HG02943 (cell line): ENCODE measurements at regions not wholly inside any gene's neighbourhood (a gene's known extent, or its start where the extent isn't known, plus 50 kb on each side); places are given as distances from the start of the nearest gene placed in this dataset.
"Not testable (repeated sequence)": the region's sequence is repeated elsewhere in the genome, so short reads cannot be mapped to it uniquely, and the experiment has no call there.

Source experiments
- ATAC-seq: cut with Tn5 transposase; IDR thresholded peaks from one replicate; pipeline ENCODE4 v1.9.1; 2021; ENCODE audit warnings: mild to moderate bottlenecking, low read depth, moderate library complexity; ENCODE audit not compliant: unreplicated experiment

DNA sequence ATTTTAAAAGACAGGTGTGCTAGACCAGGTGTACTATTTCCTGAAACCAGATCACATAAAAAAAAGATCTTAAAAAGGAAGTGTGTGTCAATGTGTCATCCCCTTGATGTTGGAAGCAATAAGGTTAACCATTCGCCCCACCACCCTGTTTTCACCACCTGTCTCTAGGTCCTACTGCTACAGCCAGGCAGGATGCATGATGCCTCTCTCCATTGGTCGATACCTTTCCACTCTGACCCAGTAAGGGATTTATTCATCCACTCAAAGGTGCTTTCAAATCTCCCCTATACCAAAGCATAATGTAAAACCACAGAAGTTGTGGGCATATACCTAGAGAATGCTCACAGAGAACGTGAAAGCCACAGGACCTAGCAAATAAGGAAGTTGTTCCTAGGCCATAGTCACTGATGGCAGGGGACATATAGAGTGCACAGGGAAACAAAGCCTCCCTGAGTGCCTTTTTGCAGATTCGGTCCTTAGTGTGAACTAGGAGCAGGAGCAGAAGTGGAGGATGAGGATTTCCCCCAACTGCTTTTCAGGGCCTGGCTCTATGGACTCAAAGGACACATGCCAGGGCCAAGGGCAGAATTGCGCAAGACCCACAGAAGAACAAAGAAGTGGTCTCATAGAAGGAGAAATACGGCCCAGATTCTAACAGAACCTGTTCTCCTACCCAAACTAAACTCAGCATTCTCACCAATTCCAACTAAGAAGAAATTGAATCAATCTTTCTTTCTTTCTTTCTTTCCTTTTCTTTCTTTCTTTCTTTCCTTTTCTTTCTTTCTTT, 631.5 kb upstream of the NRP1 start:
- ATAC-seq: no peak

DNA sequence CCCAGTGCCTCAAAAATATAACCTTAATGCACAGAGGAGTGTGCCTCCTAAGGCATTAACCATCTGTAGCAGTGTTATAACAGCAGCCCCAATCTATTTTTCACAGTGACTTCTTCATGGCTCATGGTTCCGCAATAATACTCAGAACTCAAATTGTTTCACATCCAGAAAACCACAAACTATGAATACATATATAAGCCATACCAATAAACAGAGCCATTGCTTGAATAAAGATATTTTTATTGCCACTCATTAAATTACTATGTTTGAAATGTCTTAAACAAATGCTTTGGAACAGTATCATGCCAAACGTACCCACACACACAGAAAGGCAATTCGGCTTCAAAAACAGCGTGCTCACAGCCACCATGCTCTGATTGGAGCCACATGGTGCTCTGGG, 629.3 kb upstream of the NRP1 start:
- ATAC-seq: no peak

DNA sequence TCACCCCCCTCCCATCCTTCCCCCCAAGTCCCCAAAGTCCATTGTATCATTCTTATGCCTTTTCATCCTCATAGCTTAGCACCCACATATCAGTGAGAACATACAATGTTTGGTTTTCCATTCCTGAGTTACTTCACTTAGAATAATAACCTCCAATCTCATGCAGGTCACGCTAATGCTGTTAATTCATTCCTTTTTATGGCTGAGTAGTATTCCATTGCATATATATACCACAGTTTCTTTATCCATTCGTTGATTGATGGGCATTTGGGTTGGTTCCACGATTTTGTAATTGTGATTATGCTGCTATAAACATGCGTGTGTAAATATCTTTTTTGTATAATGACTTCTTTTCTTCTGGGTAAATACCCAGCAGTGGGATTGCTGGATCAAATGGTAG, 621.9 kb upstream of the NRP1 start:
- ATAC-seq: not testable (repeated sequence)

DNA sequence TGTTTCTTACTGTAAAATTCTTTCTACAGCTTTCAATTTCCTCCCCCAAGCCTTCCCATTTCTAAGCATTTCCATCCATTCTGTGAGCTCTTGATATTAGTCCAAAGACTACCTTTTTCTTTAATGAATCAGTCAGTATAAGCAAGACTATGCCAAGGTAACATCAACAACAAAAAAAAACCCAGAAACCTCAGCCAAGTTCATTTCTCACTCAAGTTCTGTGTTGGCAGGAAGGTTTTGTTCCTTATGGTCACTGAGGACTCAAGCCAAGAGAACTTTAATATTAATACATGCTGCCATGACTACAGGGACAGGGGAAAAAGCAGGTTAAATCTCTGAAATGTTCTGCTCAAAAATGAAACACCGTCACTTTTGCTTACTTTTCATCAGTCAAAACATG, 621.2 kb upstream of the NRP1 start:
- no peak for ATAC-seq

DNA sequence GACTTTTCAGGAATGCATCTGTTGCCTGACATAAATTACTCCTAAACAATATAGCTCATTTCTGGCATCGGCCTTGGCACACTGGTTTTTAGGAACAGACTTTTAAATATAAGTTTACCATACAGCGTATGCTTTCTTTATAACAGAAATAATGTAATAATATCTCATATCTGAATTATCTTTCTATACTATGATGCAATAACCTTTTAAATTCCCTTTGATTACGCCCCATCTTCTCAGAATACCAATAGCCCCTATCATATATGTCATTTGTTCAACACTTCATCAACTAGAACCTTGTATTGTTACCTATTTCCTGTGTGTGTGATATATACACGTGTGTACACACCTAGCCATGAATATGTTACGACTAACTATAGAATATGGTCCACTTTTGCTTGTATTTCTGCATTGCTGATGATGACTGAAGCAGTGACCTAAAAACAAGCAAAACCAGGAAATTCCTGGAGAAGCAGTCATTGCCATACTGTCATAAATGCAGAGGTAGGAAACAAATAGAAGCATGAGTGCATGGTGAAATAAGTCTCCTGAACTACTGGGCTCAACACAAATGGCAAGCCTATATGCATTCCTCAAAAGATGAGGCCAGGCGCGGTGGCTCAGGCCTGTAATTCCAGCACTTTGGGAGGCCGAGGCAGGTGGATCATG, 618.4 kb upstream of the NRP1 start:
- ATAC-seq: no peak

DNA sequence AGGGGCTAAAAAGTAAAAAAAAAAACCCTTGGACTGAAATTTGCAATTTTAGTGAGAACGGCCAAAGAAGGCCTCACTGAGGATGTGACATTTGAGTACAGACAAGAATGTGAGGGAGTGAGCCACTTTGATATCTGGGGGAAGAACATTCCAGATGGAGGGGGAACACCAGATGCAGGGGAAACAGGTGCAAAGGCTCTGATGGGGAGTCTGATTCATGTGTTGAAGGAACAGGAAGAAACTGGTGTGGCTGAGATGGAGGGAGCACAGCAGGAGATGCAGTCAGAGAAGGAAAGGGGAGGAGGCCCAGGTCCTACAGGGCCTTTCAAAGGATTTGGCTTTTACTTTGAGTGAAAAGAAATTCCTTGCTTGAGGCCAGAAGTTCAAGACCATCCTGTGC, 615.7 kb upstream of the NRP1 start:
- ATAC-seq: no peak

DNA sequence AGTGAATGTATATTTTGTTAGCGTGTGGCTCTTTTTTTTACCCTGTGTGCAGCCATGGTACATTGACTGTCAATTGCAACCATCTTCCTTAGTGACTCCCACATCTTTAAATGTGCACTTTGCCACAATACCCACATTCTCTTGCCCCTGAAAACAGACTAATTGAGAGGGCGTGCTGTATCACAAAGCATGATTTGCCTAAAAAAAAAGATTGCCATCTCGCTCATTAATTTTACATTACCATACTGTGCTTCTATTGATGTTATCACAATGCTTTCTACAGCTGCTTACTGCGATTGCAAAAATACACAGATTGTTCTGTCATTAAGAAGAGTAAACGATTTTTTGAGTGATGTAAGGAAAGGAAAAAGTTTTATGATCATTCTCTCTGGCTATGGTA, 613.1 kb upstream of the NRP1 start:
- no peak for ATAC-seq

DNA sequence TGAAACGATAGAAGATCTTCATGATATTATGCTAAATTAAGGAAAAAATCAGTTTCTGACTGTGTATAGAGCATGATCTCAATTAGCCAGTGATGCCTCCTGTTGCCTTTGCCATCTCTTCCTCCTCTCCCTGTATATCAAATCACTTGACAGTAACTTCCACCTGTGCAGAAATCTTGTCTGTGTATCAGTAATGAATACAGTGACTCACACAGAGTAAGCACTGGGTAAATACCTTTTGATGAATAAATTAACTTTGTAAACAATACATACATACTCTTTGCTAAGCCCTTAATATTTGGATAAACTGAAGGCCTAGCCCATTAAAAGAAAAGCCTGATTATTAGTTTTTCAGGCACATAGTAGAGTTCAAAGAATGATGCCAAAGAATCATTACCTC, 610.6 kb upstream of the NRP1 start:
- no peak for ATAC-seq

DNA sequence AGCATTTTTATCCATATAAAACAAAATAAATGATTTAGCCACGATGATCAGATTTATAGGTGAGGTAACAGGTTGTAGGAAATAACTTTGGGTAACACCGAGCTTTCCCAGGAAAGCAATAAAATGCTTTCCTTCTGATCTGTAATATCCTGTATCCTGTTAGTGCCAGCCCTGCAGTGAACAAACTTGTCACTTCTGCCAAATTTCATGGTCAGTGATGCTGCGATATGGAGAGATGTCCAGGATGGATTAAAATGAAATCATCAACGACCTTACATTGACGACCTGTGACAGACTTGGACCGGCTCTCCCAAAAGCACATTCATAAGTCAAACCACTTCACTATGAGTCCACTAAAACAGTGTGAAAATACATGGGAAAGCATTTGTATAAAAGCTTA, 608.0 kb upstream of the NRP1 start:
- ATAC-seq: no peak

DNA sequence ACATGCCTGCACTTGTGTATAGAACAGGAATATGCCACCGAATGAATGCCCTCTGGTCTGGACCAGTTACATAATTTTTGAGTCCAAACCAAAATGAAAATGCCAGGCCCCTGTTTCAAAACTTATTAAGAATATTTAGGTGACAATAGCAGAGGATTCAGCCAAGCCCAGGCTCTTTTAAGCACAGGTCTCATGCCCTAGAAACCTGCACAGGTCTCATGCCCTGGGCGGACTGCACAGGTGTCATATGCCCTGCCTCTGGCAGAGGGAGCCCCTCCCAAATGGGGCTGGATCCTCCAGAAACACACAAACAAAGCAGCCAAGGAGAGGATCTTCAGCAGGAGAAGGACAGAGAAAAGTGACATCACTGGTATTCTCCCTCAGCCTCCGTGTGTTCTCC, 605.4 kb upstream of the NRP1 start:
- no peak for ATAC-seq

DNA sequence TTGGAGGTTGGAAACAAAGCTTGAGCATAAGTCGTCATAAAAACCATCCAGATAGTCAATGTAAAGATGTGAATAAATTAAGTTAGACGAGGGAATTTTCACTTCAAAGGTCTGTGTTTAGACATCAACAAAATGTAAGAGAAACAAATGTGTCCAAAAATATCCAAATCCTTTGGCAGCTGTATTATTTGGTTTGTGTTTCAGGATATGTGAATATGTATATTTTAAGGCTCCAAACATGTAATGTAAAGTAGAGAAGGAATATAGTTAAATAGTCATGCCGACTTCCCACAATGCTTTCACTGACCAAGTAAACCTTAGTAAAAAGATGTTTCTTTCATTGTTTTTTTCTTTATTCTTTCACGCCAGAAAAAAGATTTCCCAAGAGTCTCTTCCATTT, 604.9 kb upstream of the NRP1 start:
- ATAC-seq: no peak

DNA sequence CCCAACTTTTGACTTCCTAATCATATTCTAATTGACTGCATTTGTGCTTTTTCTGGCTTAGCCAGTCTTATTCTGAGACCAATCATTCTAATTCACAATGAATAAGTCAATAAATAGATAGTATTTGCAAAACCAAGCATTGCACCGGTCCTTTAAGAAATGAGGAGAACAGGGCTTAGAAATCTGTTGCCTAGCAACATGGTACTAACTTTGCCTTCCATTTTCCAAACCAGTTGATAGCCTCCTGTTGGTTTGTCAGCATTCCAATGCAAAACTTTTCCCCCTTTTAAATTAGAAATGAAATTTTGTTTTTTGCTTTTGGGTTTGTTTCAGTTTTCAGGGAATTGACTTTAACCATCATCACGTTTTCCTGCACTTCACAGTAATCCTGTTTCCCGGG, 603.5 kb upstream of the NRP1 start:
- no peak for ATAC-seq

DNA sequence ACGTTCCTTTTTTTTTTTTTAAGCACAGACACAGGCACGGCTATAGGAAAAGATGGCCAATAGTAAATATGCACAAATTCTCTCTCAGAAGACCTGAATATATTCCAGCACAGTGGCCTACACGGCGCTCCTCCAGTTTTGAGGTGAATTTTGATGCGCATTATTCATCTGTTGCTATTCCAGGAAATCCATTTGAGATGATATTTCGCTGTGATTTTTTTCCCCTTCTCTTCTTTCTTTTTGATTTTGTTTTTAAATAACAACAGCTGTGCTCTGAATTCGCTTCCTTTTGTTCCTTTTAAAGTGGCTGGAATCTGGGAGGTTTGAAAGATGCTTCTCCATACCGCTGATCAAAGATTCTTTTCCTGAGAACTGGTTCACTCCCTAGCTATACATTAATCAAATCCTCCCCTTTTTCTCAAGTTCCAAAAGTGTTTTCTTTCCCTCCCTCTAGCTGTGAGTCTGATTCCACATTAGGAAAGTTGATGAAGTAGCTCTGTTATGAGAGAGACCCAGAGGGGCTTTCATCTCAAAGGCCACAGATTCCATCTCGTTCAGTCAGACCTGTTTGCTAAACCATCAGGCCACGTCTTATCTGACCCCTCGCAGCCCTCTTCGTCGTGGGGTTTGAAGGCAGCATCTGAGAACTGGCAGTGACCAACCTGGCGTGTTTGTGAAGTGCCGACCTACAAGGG, 602.7 kb upstream of the NRP1 start:
- ATAC-seq: no peak

DNA sequence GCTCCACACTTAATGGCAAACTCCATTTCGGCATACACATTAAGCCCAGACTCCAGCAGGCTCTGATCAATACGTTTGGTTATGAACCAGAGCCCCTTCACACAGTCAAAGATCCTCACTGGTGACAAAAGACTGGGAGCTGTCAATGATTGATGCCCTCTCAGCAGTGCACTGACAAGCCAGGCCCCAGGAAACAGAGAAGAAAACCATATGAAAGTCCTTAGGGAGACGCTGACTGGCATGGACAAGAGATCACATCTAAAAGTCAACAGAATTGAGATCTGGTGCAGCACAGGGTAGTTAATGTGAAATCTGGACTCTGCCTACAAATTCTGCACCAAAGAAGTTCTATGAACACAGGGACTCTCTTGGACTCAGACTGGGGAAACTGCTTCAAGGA, 600.9 kb upstream of the NRP1 start:
- ATAC-seq: no peak

DNA sequence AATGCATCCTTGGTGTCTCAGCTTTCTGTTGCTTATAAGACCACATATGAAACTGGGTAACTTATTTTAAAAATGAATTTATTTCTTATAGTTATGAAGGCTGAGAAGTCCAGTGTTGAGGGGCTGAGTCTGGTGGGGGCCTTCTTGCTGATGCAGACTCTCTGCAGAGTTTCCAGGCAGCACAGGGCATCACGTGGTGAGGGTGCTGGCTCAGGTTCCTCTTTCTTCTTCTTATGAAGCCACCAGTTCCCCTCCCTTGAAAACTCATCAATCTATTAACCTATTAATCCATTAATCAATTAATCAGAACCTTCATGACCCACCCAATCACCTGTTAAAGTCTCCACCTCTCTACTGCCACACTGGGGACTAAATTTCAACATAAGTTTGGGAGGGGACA, 595.6 kb upstream of the NRP1 start:
- ATAC-seq: no peak

DNA sequence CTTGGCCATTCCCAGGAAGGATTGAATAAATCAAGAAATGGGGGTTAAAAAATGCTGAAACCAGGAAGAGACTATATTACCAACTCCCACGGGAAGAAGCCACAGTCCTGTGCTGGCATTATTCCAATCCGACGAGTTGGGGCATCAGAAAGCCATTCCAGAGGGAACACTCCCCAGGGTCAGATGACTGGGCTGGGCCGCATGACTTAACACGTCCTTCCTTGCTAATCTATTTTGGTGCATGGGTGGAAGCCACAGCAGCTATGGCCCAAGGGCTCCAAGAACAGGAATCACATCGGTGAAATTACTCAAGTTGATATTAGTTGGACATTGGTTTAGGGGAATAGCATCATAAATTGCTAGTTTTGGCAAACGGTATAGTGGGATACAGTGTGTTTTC, 592.9 kb upstream of the NRP1 start:
- ATAC-seq: no peak

DNA sequence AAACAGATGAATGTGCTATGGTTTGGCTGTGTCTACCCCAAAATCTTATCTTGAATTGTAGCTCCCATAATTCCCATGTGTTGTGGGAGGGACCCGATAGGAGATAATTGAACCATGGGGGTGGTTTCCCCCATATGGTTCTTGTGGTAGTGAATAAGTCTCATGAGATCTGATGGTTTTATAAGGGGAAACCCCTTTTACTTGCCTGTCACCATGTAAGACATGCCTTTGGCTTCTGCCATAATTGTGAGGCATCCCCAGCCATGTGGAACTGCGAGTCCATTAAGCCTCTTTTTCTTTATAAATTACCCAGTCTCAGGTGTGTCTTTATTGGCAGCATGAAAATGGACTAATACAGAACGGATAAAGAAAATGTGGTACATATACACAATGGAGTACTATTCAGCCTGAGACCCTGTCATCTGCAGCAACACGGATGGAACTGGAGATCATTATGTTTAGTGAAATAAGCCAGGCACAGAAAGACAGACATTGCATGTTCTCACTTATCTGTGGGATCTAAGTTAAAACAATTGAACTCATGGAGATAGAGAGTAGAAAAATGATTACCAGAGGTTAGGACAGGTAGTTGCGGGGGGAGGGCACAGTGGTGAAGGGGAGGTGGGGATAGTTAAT, 587.6 kb upstream of the NRP1 start:
- no peak for ATAC-seq

DNA sequence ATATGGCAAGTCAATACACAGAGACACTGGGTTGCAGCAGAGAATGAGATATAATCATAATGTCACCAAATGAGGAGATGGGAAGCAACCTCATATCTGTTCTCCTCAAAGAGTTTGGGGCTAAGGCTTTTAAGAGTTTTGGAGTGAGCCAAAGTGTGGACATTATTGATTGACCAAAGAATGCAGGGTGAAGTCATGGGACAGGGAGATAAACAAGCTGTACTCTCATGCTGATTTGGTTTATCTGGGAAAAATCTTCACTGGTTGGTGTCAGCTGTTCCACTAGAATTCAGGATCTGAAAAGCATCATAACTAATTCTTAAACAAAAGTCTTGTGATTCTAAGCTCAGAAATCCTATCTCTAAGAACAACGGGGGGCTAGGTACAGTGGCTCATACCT, 585.9 kb upstream of the NRP1 start:
- ATAC-seq: no peak

DNA sequence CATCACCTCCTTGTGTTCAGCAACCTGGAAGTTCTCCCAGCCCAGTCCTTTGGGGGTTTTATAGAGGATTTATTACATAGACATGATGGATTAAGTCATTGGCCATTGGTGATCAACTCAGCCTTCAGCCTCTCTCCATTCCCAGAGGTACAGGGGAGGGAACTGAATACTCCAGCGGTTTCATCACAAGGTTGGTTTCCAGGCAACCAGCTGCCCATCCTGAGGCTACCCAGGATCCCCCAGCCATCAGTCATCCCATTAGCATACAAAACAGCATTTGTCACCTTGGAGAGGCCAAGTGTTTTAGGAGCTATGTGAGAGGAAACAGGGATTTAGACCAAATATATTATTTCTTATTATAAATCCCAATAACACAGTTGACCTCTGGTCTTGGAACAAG, 584.8 kb upstream of the NRP1 start:
- no peak for ATAC-seq

DNA sequence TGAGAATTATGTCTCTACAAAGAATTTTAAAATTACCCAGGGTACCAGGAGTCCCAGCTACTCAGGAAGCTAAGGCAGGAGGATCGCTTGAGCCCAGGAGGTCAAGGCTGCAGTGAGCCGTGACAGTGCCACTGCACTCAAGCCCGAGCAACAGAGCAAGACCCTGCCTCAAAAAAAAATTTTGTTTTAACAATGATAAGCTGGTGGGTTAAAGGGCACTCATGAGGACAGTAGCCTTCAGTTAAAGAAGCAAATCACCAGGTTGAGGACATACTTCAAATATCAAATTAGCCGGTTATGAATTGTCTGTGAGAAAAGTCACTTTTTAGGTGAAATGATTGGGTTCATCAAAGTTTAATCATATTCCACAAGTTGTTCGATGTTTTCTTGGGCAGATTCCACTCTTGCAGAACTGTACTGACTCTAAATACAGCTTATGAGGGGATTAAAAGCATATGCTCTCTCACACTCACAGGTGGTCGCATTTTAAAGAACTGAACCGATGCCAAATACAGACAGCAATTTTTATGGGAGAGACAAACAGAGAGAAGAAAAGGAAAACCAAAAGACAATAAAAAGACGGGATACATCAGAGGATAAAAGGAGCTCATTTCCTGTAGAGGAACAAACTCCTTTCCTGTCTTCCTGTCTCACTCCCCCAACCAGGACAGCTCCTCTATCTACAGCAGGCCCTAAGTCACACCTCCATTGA, 582.8 kb upstream of the NRP1 start:
- ATAC-seq: no peak

DNA sequence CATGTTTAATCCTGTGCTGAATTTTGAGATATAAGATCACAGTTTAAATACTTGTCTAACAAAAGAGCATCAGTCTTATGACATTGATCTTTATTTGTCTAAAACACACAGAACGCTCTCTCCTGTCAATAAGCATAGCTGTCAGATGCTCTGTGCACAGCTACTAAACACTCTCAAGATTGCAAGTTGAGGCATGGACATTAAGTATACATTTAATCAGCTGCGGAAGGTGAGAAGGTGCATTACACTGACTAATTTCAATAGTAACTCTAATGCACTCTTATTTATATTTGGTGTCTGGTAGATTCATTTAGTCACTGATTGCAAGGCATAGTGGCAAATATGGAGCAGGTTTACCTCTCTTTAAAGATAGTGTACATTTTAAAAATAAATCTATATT, 580.3 kb upstream of the NRP1 start:
- ATAC-seq: no peak
